Tibial nerve (tissue), 4 donors: ENCODE measurements at regions not wholly inside any gene's neighbourhood (a gene's known extent, or its start where the extent isn't known, plus 50 kb on each side); places are given as distances from the start of the nearest gene placed in this dataset.

Source experiments
- EP300 ChIP-seq, 2 donors: sonication (generic); formaldehyde crosslinking; IDR thresholded peaks; one replicate each; pipeline ENCODE4 v1.6.1; 2017; ENCODE audit warnings: antibody characterized with exemption in 2 of 2, mild to moderate bottlenecking in 1 of 2
- POLR2A ChIP-seq, 2 donors: fragments of 450-650 bp; IDR thresholded peaks; one replicate each; pipeline ENCODE4 v1.6.1; 2017; ENCODE audit warnings: antibody characterized with exemption in 2 of 2, mild to moderate bottlenecking in 2 of 2, moderate library complexity in 2 of 2
- TF ChIP-seq, protein P1 (sequence below), 5 experiments: fragments of 200-600 bp in 3 of 5; fragments of 450-650 bp in 2 of 5; sonication (generic) in 3 of 5; IDR thresholded peaks; one replicate each; pipeline ENCODE4 v1.5.1; 2016 to 2019; ENCODE audit warnings: antibody characterized with exemption in 5 of 5, mild to moderate bottlenecking in 3 of 5, moderate library complexity in 2 of 5

GRCh38 chr5:8005416-8005815 is 136.5 kb downstream of the MTRR start:
- TF ChIP-seq, protein P1, sequence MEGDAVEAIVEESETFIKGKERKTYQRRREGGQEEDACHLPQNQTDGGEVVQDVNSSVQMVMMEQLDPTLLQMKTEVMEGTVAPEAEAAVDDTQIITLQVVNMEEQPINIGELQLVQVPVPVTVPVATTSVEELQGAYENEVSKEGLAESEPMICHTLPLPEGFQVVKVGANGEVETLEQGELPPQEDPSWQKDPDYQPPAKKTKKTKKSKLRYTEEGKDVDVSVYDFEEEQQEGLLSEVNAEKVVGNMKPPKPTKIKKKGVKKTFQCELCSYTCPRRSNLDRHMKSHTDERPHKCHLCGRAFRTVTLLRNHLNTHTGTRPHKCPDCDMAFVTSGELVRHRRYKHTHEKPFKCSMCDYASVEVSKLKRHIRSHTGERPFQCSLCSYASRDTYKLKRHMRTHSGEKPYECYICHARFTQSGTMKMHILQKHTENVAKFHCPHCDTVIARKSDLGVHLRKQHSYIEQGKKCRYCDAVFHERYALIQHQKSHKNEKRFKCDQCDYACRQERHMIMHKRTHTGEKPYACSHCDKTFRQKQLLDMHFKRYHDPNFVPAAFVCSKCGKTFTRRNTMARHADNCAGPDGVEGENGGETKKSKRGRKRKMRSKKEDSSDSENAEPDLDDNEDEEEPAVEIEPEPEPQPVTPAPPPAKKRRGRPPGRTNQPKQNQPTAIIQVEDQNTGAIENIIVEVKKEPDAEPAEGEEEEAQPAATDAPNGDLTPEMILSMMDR (IDR thresholded peaks at IDR 0.05), result no peak
- no peak for TF ChIP-seq EP300 (IDR thresholded peaks at IDR 0.05)
- no peak for TF ChIP-seq POLR2A (IDR thresholded peaks at IDR 0.05)
